NT2/D1 (cell line): ENCODE measurements at regions not wholly inside any gene's neighbourhood (a gene's known extent, or its start where the extent isn't known, plus 50 kb on each side); places are given as distances from the start of the nearest gene placed in this dataset.

ENCODE experiments used
- SUZ12 ChIP-seq: IDR thresholded peaks from 2 replicates; pipeline ENCODE4 v1.6.1; 2011; ENCODE audit not compliant: insufficient read length, insufficient read depth; ENCODE audit errors: extremely low read depth
- YY1 ChIP-seq: IDR thresholded peaks from 2 replicates; pipeline ENCODE4 v1.6.1; 2011; ENCODE audit not compliant: insufficient read length, insufficient read depth
- ZNF274 ChIP-seq: IDR thresholded peaks from 2 replicates; pipeline ENCODE4 v1.6.1; 2011; ENCODE audit warnings: mild to moderate bottlenecking, low read depth, low read length

GRCh38 chrX:150199803-150200202 lies 163.3 kb upstream of the MAMLD1 start:
- TF ChIP-seq ZNF274 (no peak), YY1 (no peak), SUZ12 (no peak)
